B cell (primary cell): ENCODE measurements at regions not wholly inside any gene's neighbourhood (a gene's known extent, or its start where the extent isn't known, plus 50 kb on each side); places are given as distances from the start of the nearest gene placed in this dataset.

Experiments used
- ATAC-seq: fragments of 200-7000 bp; cut with Tn5 transposase; one replicate; pipeline ENCODE4 v1.10.0; 2021; ENCODE audit warnings: low read depth, mild to moderate bottlenecking, moderate number of reproducible peaks, moderate library complexity
- CTCF ChIA-PET: fragments of 350-600 bp; sonication (Branson Sonifier 250); formaldehyde crosslinking; loops from one replicate; lab custom pipeline; 2021; ENCODE audit warnings: antibody characterized with exemption, inconsistent platforms; lab: Charles Lee
- POLR2A ChIA-PET: fragments of 350-600 bp; sonication (Branson Sonifier 250); formaldehyde crosslinking; loops from one replicate; lab custom pipeline; 2021; ENCODE audit warnings: antibody characterized with exemption; lab: Charles Lee
- DNase-seq: peaks from one replicate; pipeline ENCODE4 v3.0.0; 2013
- H2AFZ ChIP-seq: 2 replicates; pipeline ENCODE4 v1.6.1; 2012; ENCODE audit warnings: mild to moderate bottlenecking, low read depth, low read length; ENCODE audit not compliant: insufficient read depth, poor library complexity, severe bottlenecking
- H3K27ac ChIP-seq, 2 donors: 1 replicate in 1 of 2; 2 replicates in 1 of 2; pipeline ENCODE4 v1.5.1; 2012 to 2013; ENCODE audit warnings: low read length in 2 of 2, mild to moderate bottlenecking in 2 of 2, moderate library complexity in 1 of 2
- H3K27me3 ChIP-seq, 4 experiments: fragments of 200-600 bp in 1 of 4; sonication (generic) in 1 of 4; replicated peaks in 1 of 4; 1 replicate in 2 of 4; 2 replicates in 2 of 4; pipeline versions ENCODE4 v1.6.1 to v1.7.0; 2013 to 2016; ENCODE audit warnings: low read length in 3 of 4, mild to moderate bottlenecking in 2 of 4, mixed read lengths in 1 of 4, moderate library complexity in 1 of 4; ENCODE audit not compliant: insufficient read depth in 4 of 4, control insufficient read depth in 3 of 4; ENCODE audit errors: control extremely low read depth in 1 of 4
- H3K36me3 ChIP-seq, 2 experiments: replicated peaks in 1 of 2; 1 replicate in 1 of 2; 2 replicates in 1 of 2; pipeline versions ENCODE4 v1.6.1 to v1.7.1; 2013; ENCODE audit warnings: low read length in 1 of 2; ENCODE audit not compliant: insufficient read depth in 2 of 2, control insufficient read depth in 1 of 2; ENCODE audit errors: control extremely low read depth in 1 of 2, extremely low read depth in 1 of 2
- H3K4me1 ChIP-seq, 2 donors: fragments of 200-600 bp in 1 of 2; sonication (generic) in 1 of 2; 1 replicate in 1 of 2; 2 replicates in 1 of 2; pipeline versions ENCODE4 v1.5.1 to v1.6.1; 2013 to 2017; ENCODE audit warnings: low read length in 2 of 2; ENCODE audit not compliant: control insufficient read depth in 2 of 2, insufficient read depth in 2 of 2
- H3K4me2 ChIP-seq: replicated peaks from 2 replicates; pipeline ENCODE3; 2012; ENCODE audit warnings: mild to moderate bottlenecking, low read depth, low read length; ENCODE audit not compliant: poor library complexity, severe bottlenecking
- H3K4me3 ChIP-seq, 5 experiments: fragments of 200-600 bp in 1 of 5; sonication (generic) in 1 of 5; 1 replicate in 3 of 5; 2 replicates in 2 of 5; pipeline versions ENCODE4 v1.5.1 to v1.7.0; 2011 to 2016; ENCODE audit warnings: low read length in 4 of 5, mild to moderate bottlenecking in 4 of 5, low read depth in 2 of 5, control low read depth in 1 of 5, moderate library complexity in 1 of 5; ENCODE audit not compliant: insufficient read depth in 1 of 5; ENCODE audit errors: control extremely low read depth in 1 of 5, extremely low read depth in 1 of 5
- H3K79me2 ChIP-seq: fragments of 200-600 bp; sonication (generic); one replicate; pipeline ENCODE4 v1.6.0; 2016; ENCODE audit warnings: low read length; ENCODE audit not compliant: control insufficient read depth, insufficient read depth
- H3K9ac ChIP-seq: fragments of 200-600 bp; sonication (generic); 2 replicates; pipeline ENCODE4 v1.6.1; 2017; ENCODE audit warnings: mild to moderate bottlenecking, low read length, moderate library complexity
- H3K9me3 ChIP-seq, 3 donors: one replicate each; pipeline versions ENCODE4 v1.6.1 to v1.7.1; 2013; ENCODE audit warnings: low read length in 2 of 3; ENCODE audit not compliant: control insufficient read depth in 2 of 3, insufficient read depth in 1 of 3; ENCODE audit errors: control extremely low read depth in 1 of 3
- H4K20me1 ChIP-seq: 2 replicates; pipeline ENCODE4 v1.6.0; 2012; ENCODE audit warnings: mild to moderate bottlenecking, low read length; ENCODE audit not compliant: insufficient read depth, control insufficient read depth, poor library complexity, severe bottlenecking
- H3K27ac Mint-ChIP-seq: one replicate; pipeline ENCODE4 v1.8.0; 2021; ENCODE audit warnings: mixed read lengths
- H3K27me3 Mint-ChIP-seq: one replicate; pipeline ENCODE4 v1.8.0; 2021; ENCODE audit warnings: mixed read lengths
- H3K4me1 Mint-ChIP-seq: one replicate; pipeline ENCODE4 v1.8.0; 2021; ENCODE audit warnings: mixed read lengths
- H3K4me3 Mint-ChIP-seq: one replicate; pipeline ENCODE4 v1.8.0; 2021; ENCODE audit warnings: mixed read lengths
- H3K9me3 Mint-ChIP-seq: one replicate; pipeline ENCODE4 v1.8.0; 2022; ENCODE audit warnings: mixed read lengths; ENCODE audit not compliant: insufficient read depth
- EZH2 ChIP-seq: IDR thresholded peaks from 2 replicates; pipeline ENCODE4 v1.6.1; 2012; ENCODE audit warnings: borderline replicate concordance, low read depth, mild to moderate bottlenecking, moderate library complexity, low read length; ENCODE audit not compliant: insufficient read depth, poor library complexity, severe bottlenecking
- WGBS: methylation state at CpG from one replicate; pipeline ENCODE4 v1.1.5; 2013; ENCODE audit warnings: missing lambda C conversion rate; ENCODE audit not compliant: insufficient coverage; 5-methylcytosine and 5-hydroxymethylcytosine counted together
- intact Hi-C: fragments of 100-400 bp; cut with micrococcal nuclease; formaldehyde crosslinking; loops from one replicate; pipeline ENCODE4 v1.10.0; 2022
- TF ChIP-seq, protein P1 (sequence below): fragments of 200-600 bp; IDR thresholded peaks from one replicate; pipeline ENCODE4 v1.8.0; 2022; ENCODE audit warnings: antibody characterized with exemption, mild to moderate bottlenecking

DNA sequence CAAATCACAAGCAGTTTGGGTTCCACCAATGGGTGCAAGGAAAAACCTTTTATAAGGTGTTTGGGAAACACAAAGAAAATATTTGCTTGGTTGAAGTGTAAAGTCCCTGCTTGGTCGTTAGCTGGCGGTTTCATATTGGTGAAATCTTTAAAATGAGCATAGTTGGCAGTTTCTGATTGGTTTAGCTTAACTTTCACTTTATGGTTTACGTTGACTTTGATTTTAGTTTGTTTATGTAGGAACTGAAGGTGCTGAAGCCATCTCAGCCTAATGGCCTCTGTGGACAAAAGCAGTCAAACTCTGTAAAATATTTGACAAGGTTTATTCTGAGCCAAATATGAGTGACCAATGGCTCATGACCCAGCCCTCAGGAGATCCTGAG lies 76.6 kb upstream of the PPM1J start:
- Mint-ChIP-seq H3K4me3 (no peak overlapping the region), H3K4me1 (peaks cover 5% of the 10 kb centered on the region), H3K9me3 (no peaks in the 10 kb centered on the region), H3K27ac (no peak overlapping the region), H3K27me3 (peaks cover 23% of the 10 kb centered on the region)
- TF ChIP-seq, protein P1, sequence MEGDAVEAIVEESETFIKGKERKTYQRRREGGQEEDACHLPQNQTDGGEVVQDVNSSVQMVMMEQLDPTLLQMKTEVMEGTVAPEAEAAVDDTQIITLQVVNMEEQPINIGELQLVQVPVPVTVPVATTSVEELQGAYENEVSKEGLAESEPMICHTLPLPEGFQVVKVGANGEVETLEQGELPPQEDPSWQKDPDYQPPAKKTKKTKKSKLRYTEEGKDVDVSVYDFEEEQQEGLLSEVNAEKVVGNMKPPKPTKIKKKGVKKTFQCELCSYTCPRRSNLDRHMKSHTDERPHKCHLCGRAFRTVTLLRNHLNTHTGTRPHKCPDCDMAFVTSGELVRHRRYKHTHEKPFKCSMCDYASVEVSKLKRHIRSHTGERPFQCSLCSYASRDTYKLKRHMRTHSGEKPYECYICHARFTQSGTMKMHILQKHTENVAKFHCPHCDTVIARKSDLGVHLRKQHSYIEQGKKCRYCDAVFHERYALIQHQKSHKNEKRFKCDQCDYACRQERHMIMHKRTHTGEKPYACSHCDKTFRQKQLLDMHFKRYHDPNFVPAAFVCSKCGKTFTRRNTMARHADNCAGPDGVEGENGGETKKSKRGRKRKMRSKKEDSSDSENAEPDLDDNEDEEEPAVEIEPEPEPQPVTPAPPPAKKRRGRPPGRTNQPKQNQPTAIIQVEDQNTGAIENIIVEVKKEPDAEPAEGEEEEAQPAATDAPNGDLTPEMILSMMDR = no peak
- TF ChIP-seq EZH2 = no peak
- Histone ChIP-seq H4K20me1 (no peaks in the 10 kb centered on the region), H3K9ac (no peak overlapping the region), H3K79me2 (no peaks in the 10 kb centered on the region), H2AFZ (no peak overlapping the region), H3K4me3 (no peak overlapping the region), H3K27me3 (no peaks in the 10 kb centered on the region), H3K4me2 (no peak overlapping the region), H3K9me3 (no peaks in the 10 kb centered on the region), H3K36me3 (no peaks in the 10 kb centered on the region), H3K27ac (no peak overlapping the region), H3K4me1 (no peaks in the 10 kb centered on the region)
- ChIA-PET POLR2A (no interaction called here), CTCF (no interaction called here)
- 86% methylated on average over 3 of the region's 3 CpGs for WGBS
- DNase-seq = no peak
- intact Hi-C loops = no loop called here
- no peak for ATAC-seq

DNA sequence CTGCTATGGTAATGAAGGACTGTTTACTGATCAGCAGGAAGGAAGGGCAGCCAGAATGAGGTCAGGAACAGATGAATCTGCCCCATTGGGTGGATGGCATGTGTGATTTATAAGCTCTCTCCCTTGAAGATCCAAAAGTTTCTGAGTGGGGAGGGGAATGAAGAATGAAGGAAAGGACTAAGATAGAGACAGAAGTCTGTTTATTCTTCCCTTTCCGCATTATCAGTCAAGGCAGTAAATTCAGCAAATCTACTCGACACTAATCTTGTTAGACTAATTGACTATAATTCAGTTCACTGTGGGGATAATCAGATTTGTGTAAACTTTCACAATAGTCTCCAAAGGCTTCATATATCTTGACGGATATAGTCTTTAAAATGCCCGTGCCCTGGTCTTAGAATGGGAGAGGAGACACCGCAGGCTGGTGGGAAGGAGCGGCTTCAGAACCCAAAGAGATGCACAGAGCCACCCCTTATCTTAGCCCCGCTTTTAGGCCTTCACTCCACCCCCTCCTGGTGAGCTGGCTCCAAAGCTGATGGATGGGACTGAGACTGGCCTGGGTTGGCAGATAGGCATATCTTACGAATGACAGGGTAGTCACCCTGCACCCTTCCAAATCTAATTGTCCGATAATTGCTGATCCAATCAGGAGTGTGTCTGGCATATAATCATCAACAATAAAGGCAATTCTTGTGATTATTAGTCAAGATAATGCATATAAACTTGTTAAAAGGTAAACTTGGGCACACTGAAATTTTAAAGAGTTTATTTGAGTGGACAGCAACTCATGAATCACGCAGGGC lies 76.0 kb upstream of the PPM1J start:
- no peak overlapping the region for H3K4me3 ChIP-seq
- no peaks in the 10 kb centered on the region for H3K4me1 ChIP-seq
- H3K27ac Mint-ChIP-seq = no peak overlapping the region
- WGBS = 100% methylated on average over 3 of the region's 10 CpGs
- no peak overlapping the region for H2AFZ ChIP-seq
- H3K36me3 ChIP-seq = no peaks in the 10 kb centered on the region
- H3K27ac ChIP-seq = no peak overlapping the region
- POLR2A ChIA-PET = no interaction called here
- no peaks in the 10 kb centered on the region for H4K20me1 ChIP-seq
- ATAC-seq (no peak), DNase-seq (no peak)
- no peak overlapping the region for H3K4me3 Mint-ChIP-seq
- H3K9me3 Mint-ChIP-seq = no peaks in the 10 kb centered on the region
- no peaks in the 10 kb centered on the region for H3K9me3 ChIP-seq
- TF ChIP-seq, protein P1 = no peak
- no peak for TF ChIP-seq EZH2
- H3K27me3 ChIP-seq = no peaks in the 10 kb centered on the region
- no peak overlapping the region for H3K4me2 ChIP-seq
- H3K4me1 Mint-ChIP-seq = peaks cover 5% of the 10 kb centered on the region
- H3K27me3 Mint-ChIP-seq = peaks cover 23% of the 10 kb centered on the region
- no peaks in the 10 kb centered on the region for H3K79me2 ChIP-seq
- intact Hi-C loops = no loop called here
- H3K9ac ChIP-seq = no peak overlapping the region
- CTCF ChIA-PET = no interaction called here
